Pulmonary artery endothelial cell (primary cell): ENCODE measurements at regions not wholly inside any gene's neighbourhood (a gene's known extent, or its start where the extent isn't known, plus 50 kb on each side); places are given as distances from the start of the nearest gene placed in this dataset.
"Not testable (repeated sequence)": the region's sequence is repeated elsewhere in the genome, so short reads cannot be mapped to it uniquely, and the experiment has no call there.

Experiments
- DNase-seq: peaks from one replicate; pipeline ENCODE4 v3.0.0-alpha.2; 2011; ENCODE audit warnings: low read depth, low spot score

- no peak for DNase-seq
Measured at GRCh38 chrX:43350935-43351334, 305.2 kb upstream of the MAOA start.

- DNase-seq, result no peak
Measured at GRCh38 chrX:43357741-43358140, 298.4 kb upstream of the MAOA start.

- no peak for DNase-seq
Measured at GRCh38 chrX:43373032-43373431, 283.1 kb upstream of the MAOA start.

- DNase-seq, result no peak
Measured at GRCh38 chrX:43375136-43375535, 281.0 kb upstream of the MAOA start.

- no peak for DNase-seq
Measured at GRCh38 chrX:43380704-43381103, 275.4 kb upstream of the MAOA start.

- DNase-seq, result no peak
Measured at GRCh38 chrX:43386875-43387274, 269.2 kb upstream of the MAOA start.

- no peak for DNase-seq
Measured at GRCh38 chrX:43405191-43405590, 250.9 kb upstream of the MAOA start.

- DNase-seq, result no peak
Measured at GRCh38 chrX:43423876-43424275, 232.2 kb upstream of the MAOA start.

GRCh38 chrX:43436517-43436916 is 219.6 kb upstream of the MAOA start:
- no peak for DNase-seq

- DNase-seq, result no peak
Measured at GRCh38 chrX:43446752-43447151, 209.3 kb upstream of the MAOA start.

- no peak for DNase-seq
Measured at GRCh38 chrX:43448688-43449087, 207.4 kb upstream of the MAOA start.

GRCh38 chrX:43450355-43450754 is 205.7 kb upstream of the MAOA start:
- DNase-seq, result no peak

- DNase-seq, result not testable (repeated sequence)
Measured at GRCh38 chrX:43451976-43452686, 204.0 kb upstream of the MAOA start.

- DNase-seq, result no peak
Measured at GRCh38 chrX:43456063-43456462, 200.0 kb upstream of the MAOA start.

- DNase-seq, result no peak
Measured at GRCh38 chrX:43456906-43457305, 199.2 kb upstream of the MAOA start.

- no peak for DNase-seq
Measured at GRCh38 chrX:43467608-43468234, 188.4 kb upstream of the MAOA start.

GRCh38 chrX:43469391-43470054 is 186.6 kb upstream of the MAOA start:
- DNase-seq, result no peak

- DNase-seq, result no peak
Measured at GRCh38 chrX:43474321-43474720, 181.8 kb upstream of the MAOA start.

GRCh38 chrX:43479070-43479469 is 177.0 kb upstream of the MAOA start:
- no peak for DNase-seq

- DNase-seq, result no peak
Measured at GRCh38 chrX:43479850-43480249, 176.2 kb upstream of the MAOA start.

GRCh38 chrX:43481576-43481975 is 174.5 kb upstream of the MAOA start:
- DNase-seq, result no peak

GRCh38 chrX:43493756-43494155 is 162.3 kb upstream of the MAOA start:
- no peak for DNase-seq

GRCh38 chrX:43500246-43500645 is 155.9 kb upstream of the MAOA start:
- no peak for DNase-seq
